Fibroblast of lung (primary cell): ENCODE measurements at regions not wholly inside any gene's neighbourhood (a gene's known extent, or its start where the extent isn't known, plus 50 kb on each side); places are given as distances from the start of the nearest gene placed in this dataset.

Source experiments
- CTCF ChIP-seq, 2 donors: IDR thresholded peaks in 1 of 2; conservative IDR thresholded peaks in 1 of 2; 1 replicate in 1 of 2; 2 replicates in 1 of 2; pipeline ENCODE4 v1.5.1; 2011 to 2012; ENCODE audit warnings: low read length in 2 of 2, control low read depth in 1 of 2, inconsistent platforms in 1 of 2, low read depth in 1 of 2, mild to moderate bottlenecking in 1 of 2
- EZH2 ChIP-seq: IDR thresholded peaks from 2 replicates; pipeline ENCODE4 v1.5.1; 2012; ENCODE audit warnings: low read length, control low read depth, mild to moderate bottlenecking; ENCODE audit errors: missing control alignments

GRCh38 chr5:66408576-66408975 lies 187.6 kb upstream of the MAST4 start:
- TF ChIP-seq EZH2 (no peak), CTCF (conservative IDR thresholded peaks at IDR 0.05 in 1 of 2, IDR thresholded peaks at IDR 0.05 in 1 of 2; ENCODE audit: low read depth in 1 of 2, low read length in 2 of 2) (no peak)
